GM13976 (cell line): ENCODE measurements at regions not wholly inside any gene's neighbourhood (a gene's known extent, or its start where the extent isn't known, plus 50 kb on each side); places are given as distances from the start of the nearest gene placed in this dataset.
A peak's percentile ranks its signal among the peaks of the same experiment; 100 is the strongest.

Source experiments
- DNase-seq: peaks from one replicate; pipeline ENCODE4 v3.0.0; 2012; ENCODE audit warnings: low spot score
- in situ Hi-C: fragments of 300-500 bp; cut with MboI; formaldehyde crosslinking; loops from one replicate; pipeline ENCODE4 v1.12.0; 2022; ENCODE audit warnings: low sequenced_read_pairs, mixed read lengths, inconsistent platforms; ENCODE audit not compliant: unreplicated experiment
- TF ChIP-seq, protein P1 (sequence below): IDR thresholded peaks from 2 replicates; pipeline ENCODE4 v1.5.1; 2012; ENCODE audit warnings: borderline replicate concordance, mild to moderate bottlenecking; ENCODE audit not compliant: insufficient read depth; ENCODE audit errors: extremely low read depth, missing control alignments, control extremely low read depth

DNA sequence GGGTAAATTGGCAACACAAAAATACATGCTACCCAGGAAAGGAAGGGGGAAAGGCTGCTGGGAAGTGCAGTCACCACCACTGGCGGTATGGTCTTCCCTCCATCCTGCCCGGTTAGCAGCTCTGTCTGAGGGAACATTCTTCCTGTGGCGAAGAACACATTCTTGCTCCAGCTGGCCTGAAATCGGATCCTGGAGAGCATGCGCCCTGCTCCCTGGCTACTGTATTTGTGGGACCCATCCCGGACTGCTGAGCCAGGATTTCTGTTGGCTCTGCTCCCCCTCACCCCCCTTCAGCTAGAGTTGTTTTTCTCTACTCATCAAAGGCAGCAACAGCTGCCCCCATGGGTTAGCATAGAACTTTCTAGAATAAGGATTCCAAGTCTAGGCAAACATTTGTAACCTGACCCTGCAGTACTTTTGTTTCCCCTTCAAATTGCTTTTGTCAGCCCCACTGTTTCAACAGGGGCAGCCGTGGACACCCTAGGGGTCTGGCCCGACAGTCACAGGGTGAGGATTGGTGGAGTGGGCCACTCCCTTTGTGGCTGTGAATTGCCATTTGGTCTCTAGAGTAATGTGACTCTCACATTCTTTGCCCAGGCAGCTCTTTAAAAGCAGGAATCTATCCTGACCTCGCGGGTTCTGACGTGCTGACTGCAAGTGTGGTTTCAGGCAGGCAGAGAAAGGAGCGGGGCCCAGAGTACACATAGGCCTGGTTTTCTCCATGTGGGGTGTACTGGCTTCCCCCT is 157.7 kb downstream of the TOMM20 start:
- no peak for DNase-seq
- TF ChIP-seq, protein P1, sequence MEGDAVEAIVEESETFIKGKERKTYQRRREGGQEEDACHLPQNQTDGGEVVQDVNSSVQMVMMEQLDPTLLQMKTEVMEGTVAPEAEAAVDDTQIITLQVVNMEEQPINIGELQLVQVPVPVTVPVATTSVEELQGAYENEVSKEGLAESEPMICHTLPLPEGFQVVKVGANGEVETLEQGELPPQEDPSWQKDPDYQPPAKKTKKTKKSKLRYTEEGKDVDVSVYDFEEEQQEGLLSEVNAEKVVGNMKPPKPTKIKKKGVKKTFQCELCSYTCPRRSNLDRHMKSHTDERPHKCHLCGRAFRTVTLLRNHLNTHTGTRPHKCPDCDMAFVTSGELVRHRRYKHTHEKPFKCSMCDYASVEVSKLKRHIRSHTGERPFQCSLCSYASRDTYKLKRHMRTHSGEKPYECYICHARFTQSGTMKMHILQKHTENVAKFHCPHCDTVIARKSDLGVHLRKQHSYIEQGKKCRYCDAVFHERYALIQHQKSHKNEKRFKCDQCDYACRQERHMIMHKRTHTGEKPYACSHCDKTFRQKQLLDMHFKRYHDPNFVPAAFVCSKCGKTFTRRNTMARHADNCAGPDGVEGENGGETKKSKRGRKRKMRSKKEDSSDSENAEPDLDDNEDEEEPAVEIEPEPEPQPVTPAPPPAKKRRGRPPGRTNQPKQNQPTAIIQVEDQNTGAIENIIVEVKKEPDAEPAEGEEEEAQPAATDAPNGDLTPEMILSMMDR, result no peak
- in situ Hi-C loops, result loop anchor here (10.0 to 25.0 kb wide), 2 partner anchors 114 to 359 kb away; partner anchors contain the start of gene IRF2BP2

DNA sequence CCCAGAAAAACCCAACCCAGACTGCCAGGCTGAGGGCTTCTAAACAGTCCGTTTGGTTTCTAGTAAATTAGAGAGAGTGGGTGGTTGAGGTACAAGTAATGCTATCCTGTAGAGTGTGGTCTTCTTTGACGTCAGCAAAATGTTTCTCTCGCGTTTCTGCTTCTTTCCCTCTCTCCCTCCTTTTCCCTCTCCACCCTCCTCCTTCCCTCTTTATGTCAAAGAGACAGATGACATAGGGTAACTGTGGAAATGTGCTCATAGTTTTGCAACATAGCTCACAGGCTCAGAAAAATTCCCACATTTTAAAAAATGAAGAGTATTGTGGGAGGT is 158.3 kb downstream of the TOMM20 start:
- in situ Hi-C loops, result loop anchor here (10.0 to 25.0 kb wide), 2 partner anchors 114 to 358 kb away; partner anchors contain the start of gene IRF2BP2
- DNase-seq, result peak; percentile 51
- TF ChIP-seq, protein P1, result no peak

DNA sequence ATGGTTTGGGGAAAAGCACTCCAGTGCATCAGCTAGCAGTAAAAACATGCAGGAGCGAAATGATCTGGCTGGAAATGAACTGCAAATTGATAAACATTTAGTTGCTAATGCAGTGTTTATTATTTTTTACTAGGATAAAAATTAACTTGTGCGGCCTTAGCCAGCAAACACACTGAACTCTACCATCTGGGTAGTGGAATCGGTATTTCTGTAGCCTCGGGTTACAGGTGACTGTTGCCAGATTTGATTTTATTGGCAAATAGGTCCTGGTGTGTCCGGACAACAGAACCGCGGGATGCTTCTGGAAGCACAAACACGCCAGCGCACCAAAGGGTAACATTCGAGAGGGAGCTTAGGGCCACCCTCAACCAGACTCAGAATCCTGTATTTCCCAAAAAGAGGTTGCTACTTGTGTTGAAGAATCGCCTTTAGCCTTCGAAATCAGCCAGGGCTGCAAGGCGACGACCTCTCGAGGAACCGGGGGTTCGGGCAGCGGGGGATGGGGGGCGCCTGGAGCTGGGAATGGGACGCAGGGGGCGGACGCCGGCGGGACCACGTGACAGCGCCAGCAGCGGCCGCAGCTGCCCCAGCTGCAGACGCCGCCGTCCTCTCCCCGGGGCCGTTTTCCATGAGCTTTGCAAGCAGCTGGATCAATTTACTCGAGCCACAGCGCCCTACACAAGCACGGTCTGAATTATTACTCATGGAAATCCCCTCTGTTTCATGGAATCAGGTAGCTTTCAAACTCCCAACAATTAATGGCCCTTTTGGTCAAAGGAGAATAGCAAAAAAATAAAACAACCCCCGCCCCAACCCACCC is 158.8 kb downstream of the TOMM20 start:
- TF ChIP-seq, protein P1, result no peak
- DNase-seq, result no peak
- in situ Hi-C loops, result loop anchor here (10.0 to 25.0 kb wide), 2 partner anchors 115 to 357 kb away; partner anchors contain the start of gene IRF2BP2

DNA sequence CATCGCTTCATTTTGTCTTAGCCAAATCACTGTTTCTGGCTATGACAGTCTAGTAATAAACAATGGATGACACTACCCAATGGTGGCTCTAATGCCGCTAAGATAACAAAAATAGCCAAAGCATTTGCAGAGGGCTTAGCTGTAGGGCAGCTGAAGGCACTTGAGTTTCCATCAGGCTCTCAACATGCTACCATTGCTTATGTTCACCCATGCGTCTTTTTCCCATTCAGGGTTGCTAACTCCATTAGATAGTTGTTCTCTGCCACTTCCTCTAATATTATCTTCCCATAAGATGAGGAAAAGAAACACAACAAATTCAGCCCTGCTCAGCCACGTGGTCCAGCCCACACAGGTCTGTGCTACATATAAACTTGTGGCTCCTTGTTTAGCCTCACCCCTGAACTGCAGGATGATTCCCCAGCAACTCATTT is 159.6 kb downstream of the TOMM20 start:
- TF ChIP-seq, protein P1, result no peak
- no peak for DNase-seq
- in situ Hi-C loops, result loop anchor here (25.0 kb wide), 1 partner anchor 357 kb away; the partner anchor contains the start of gene IRF2BP2

DNA sequence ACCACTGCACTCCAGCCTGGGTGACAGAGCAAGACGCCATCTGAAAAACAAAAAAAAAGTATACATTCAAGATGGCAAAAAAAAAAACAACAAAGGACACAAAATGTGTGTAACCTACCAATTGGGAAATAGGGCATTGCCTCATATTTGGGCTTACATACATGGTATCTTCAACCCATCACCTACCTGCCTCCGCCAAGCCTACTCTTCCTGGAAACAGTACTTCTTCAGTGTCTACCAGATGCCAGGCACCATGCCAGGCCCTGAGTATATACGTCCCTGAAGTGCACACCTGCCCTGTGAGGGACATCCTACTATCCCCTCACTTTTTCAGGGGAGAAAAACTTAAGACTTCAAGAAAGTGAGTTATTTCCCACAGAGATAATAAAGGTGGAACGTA is 160.2 kb downstream of the TOMM20 start:
- TF ChIP-seq, protein P1, result no peak
- no peak for DNase-seq
- in situ Hi-C loops, result loop anchor here (25.0 kb wide), 1 partner anchor 356 kb away; the partner anchor contains the start of gene IRF2BP2

DNA sequence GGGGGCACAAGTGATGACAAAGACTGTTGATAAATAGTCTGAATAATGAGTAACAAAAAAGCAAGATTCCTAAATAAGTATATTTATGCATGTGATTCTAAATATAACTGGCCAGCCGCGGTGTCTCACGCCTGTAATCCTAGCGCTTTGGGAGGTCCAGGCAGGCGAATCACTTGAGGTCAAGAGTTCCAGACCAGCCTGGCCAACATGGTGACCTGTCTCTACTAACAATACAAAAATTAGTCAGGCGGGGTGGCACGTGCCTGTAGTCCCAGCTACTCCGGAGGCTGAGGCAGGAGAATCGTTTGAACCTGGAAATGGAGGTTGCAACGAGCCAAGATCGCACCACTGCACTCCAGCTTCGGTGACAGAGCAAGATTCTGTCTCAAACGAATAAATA is 161.5 kb downstream of the TOMM20 start:
- no peak for DNase-seq
- TF ChIP-seq, protein P1, result no peak
- in situ Hi-C loops, result loop anchor here (25.0 kb wide), 1 partner anchor 355 kb away; the partner anchor contains the start of gene IRF2BP2
